Naive thymus-derived CD4-positive, alpha-beta T cell (primary cell): ENCODE measurements at regions not wholly inside any gene's neighbourhood (a gene's known extent, or its start where the extent isn't known, plus 50 kb on each side); places are given as distances from the start of the nearest gene placed in this dataset.

ENCODE experiments used
- ATAC-seq: fragments of 150-1000 bp; cut with Tn5 transposase; 2 replicates; pipeline ENCODE4 v1.10.0; 2021; ENCODE audit warnings: mild to moderate bottlenecking, moderate library complexity
- CTCF ChIA-PET: fragments of 350-600 bp; sonication (Branson Sonifier 250); formaldehyde crosslinking; loops from one replicate; lab custom pipeline; 2021; ENCODE audit warnings: antibody characterized with exemption; lab: Charles Lee
- POLR2A ChIA-PET: fragments of 350-600 bp; sonication (Branson Sonifier 250); formaldehyde crosslinking; loops from one replicate; lab custom pipeline; 2021; ENCODE audit warnings: antibody characterized with exemption, inconsistent platforms; lab: Charles Lee
- DNase-seq, 9 donors: peaks; one replicate each; pipeline versions ENCODE4 v3.0.0 to v3.0.0-alpha.2; 2020 to 2022; ENCODE audit warnings: mixed read lengths in 1 of 9
- H3K27ac ChIP-seq: one replicate; pipeline ENCODE4 v1.7.0; 2013; ENCODE audit warnings: mild to moderate bottlenecking, low read depth, low read length, moderate library complexity
- H3K27me3 ChIP-seq, 2 donors: one replicate each; pipeline ENCODE4 v1.7.0; 2013; ENCODE audit warnings: low read length in 2 of 2, mild to moderate bottlenecking in 2 of 2, moderate library complexity in 2 of 2; ENCODE audit not compliant: control insufficient read depth in 2 of 2, insufficient read depth in 2 of 2
- H3K36me3 ChIP-seq, 3 experiments: 1 replicate in 2 of 3; 2 replicates in 1 of 3; pipeline ENCODE4 v1.7.0; 2013; ENCODE audit warnings: low read length in 3 of 3, mild to moderate bottlenecking in 3 of 3, moderate library complexity in 1 of 3; ENCODE audit not compliant: insufficient read depth in 3 of 3, control insufficient read depth in 2 of 3
- H3K4me1 ChIP-seq, 2 donors: one replicate each; pipeline ENCODE4 v1.7.0; 2013; ENCODE audit warnings: low read length in 2 of 2, mild to moderate bottlenecking in 2 of 2, moderate library complexity in 1 of 2; ENCODE audit not compliant: control insufficient read depth in 2 of 2, insufficient read depth in 2 of 2
- H3K4me3 ChIP-seq: 2 replicates; pipeline ENCODE4 v1.7.0; 2013; ENCODE audit warnings: mild to moderate bottlenecking, low read length
- H3K9me3 ChIP-seq, 3 experiments: 1 replicate in 2 of 3; 2 replicates in 1 of 3; pipeline ENCODE4 v1.7.0; 2013; ENCODE audit warnings: low read length in 3 of 3; ENCODE audit not compliant: control insufficient read depth in 2 of 3
- H3K27ac Mint-ChIP-seq, 9 donors: one replicate each; pipeline ENCODE4 v1.8.0; 2020 to 2022; ENCODE audit warnings: mixed read lengths in 9 of 9, mild to moderate bottlenecking in 8 of 9, moderate library complexity in 5 of 9, inconsistent platforms in 2 of 9
- H3K27me3 Mint-ChIP-seq, 5 donors: one replicate each; pipeline ENCODE4 v1.8.0; 2021 to 2022; ENCODE audit warnings: mixed read lengths in 5 of 5, mild to moderate bottlenecking in 1 of 5
- H3K36me3 Mint-ChIP-seq, 5 donors: one replicate each; pipeline ENCODE4 v1.8.0; 2020 to 2022; ENCODE audit warnings: mixed read lengths in 5 of 5, mild to moderate bottlenecking in 3 of 5, inconsistent platforms in 1 of 5
- H3K4me1 Mint-ChIP-seq, 7 donors: one replicate each; pipeline ENCODE4 v1.8.0; 2020 to 2022; ENCODE audit warnings: mixed read lengths in 7 of 7, mild to moderate bottlenecking in 3 of 7, inconsistent platforms in 1 of 7
- H3K4me3 Mint-ChIP-seq, 10 donors: one replicate each; pipeline ENCODE4 v1.8.0; 2020 to 2022; ENCODE audit warnings: mild to moderate bottlenecking in 10 of 10, mixed read lengths in 10 of 10, moderate library complexity in 6 of 10, inconsistent platforms in 2 of 10
- H3K9me3 Mint-ChIP-seq, 11 donors: one replicate each; pipeline ENCODE4 v1.8.0; 2020 to 2022; ENCODE audit warnings: mixed read lengths in 11 of 11, mild to moderate bottlenecking in 4 of 11, inconsistent platforms in 1 of 11, moderate library complexity in 1 of 11
- intact Hi-C, 2 donors: fragments of 100-400 bp; cut with micrococcal nuclease; formaldehyde crosslinking; loops; one replicate each; pipeline ENCODE4 v1.15.1; 2023

- H3K4me1 ChIP-seq = no peaks in the 10 kb centered on the region
- Mint-ChIP-seq H3K4me1 (no peaks in the 10 kb centered on the region), H3K4me3 (no peak overlapping the region), H3K27ac (no peak overlapping the region), H3K27me3 (peaks cover 0 to 12% (median 6%) of the 10 kb centered on the region in 5 donors), H3K36me3 (no peaks in the 10 kb centered on the region), H3K9me3 (no peaks in the 10 kb centered on the region)
- H3K9me3 ChIP-seq = no peaks in the 10 kb centered on the region
- ATAC-seq = no peak
- no peak overlapping the region for H3K4me3 ChIP-seq
- no peak for DNase-seq
- no peaks in the 10 kb centered on the region for H3K27me3 ChIP-seq
- CTCF ChIA-PET = no interaction called here
- POLR2A ChIA-PET = no interaction called here
- no peak overlapping the region for H3K27ac ChIP-seq
- H3K36me3 ChIP-seq = no peaks in the 10 kb centered on the region
- intact Hi-C loops = no loop called here
Observed at GRCh38 chr6:4677751-4678065, 98.5 kb upstream of the CDYL start.

GRCh38 chr6:4677011-4677750 lies 99.0 kb upstream of the CDYL start:
- Mint-ChIP-seq H3K4me3 (no peak overlapping the region), H3K9me3 (no peaks in the 10 kb centered on the region), H3K36me3 (no peaks in the 10 kb centered on the region), H3K27ac (no peak overlapping the region), H3K27me3 (peaks cover 0 to 8% (median 6%) of the 10 kb centered on the region in 5 donors), H3K4me1 (no peaks in the 10 kb centered on the region)
- ChIA-PET CTCF (no interaction called here), POLR2A (no interaction called here)
- no peaks in the 10 kb centered on the region for H3K4me1 ChIP-seq
- intact Hi-C loops = no loop called here
- H3K36me3 ChIP-seq = no peaks in the 10 kb centered on the region
- no peak overlapping the region for H3K27ac ChIP-seq
- no peaks in the 10 kb centered on the region for H3K9me3 ChIP-seq
- H3K27me3 ChIP-seq = no peaks in the 10 kb centered on the region
- no peak overlapping the region for H3K4me3 ChIP-seq
- DNase-seq (no peak), ATAC-seq (no peak)

- Mint-ChIP-seq H3K9me3 (no peaks in the 10 kb centered on the region), H3K36me3 (no peaks in the 10 kb centered on the region), H3K27ac (no peak overlapping the region), H3K4me3 (no peak overlapping the region), H3K4me1 (no peaks in the 10 kb centered on the region), H3K27me3 (peaks cover 0 to 8% (median 5%) of the 10 kb centered on the region in 5 donors)
- CTCF ChIA-PET = no interaction called here
- ATAC-seq (no peak), DNase-seq (no peak)
- Histone ChIP-seq H3K27ac (no peak overlapping the region), H3K4me3 (no peak overlapping the region), H3K27me3 (no peaks in the 10 kb centered on the region), H3K9me3 (no peaks in the 10 kb centered on the region), H3K4me1 (no peaks in the 10 kb centered on the region), H3K36me3 (no peaks in the 10 kb centered on the region)
- POLR2A ChIA-PET = no interaction called here
- intact Hi-C loops = no loop called here
Observed at GRCh38 chr6:4676016-4676415, 100.2 kb upstream of the CDYL start.

GRCh38 chr6:4675121-4675520 lies 101.1 kb upstream of the CDYL start:
- Histone ChIP-seq H3K27me3 (no peaks in the 10 kb centered on the region), H3K27ac (no peak overlapping the region), H3K4me1 (no peaks in the 10 kb centered on the region), H3K36me3 (no peaks in the 10 kb centered on the region), H3K4me3 (no peak overlapping the region), H3K9me3 (no peaks in the 10 kb centered on the region)
- Mint-ChIP-seq H3K27me3 (peaks cover 0 to 14% (median 5%) of the 10 kb centered on the region in 5 donors), H3K4me3 (no peak overlapping the region), H3K27ac (no peak overlapping the region), H3K36me3 (no peaks in the 10 kb centered on the region), H3K4me1 (no peaks in the 10 kb centered on the region), H3K9me3 (no peaks in the 10 kb centered on the region)
- CTCF ChIA-PET = no interaction called here
- intact Hi-C loops = no loop called here
- DNase-seq (no peak), ATAC-seq (no peak)
- POLR2A ChIA-PET = no interaction called here

- no peak overlapping the region for H3K27ac ChIP-seq
Observed at GRCh38 chr6:4673861-4674260, 102.3 kb upstream of the CDYL start.

GRCh38 chr6:4672772-4673171 lies 103.4 kb upstream of the CDYL start:
- CTCF ChIA-PET = interaction anchor here (0.7 kb wide), 1 partner anchor 263 kb away, joined by 3 read pairs; no protein-coding TSS in a partner anchor
- POLR2A ChIA-PET = no interaction called here
- H3K36me3 ChIP-seq = no peaks in the 10 kb centered on the region
- no peaks in the 10 kb centered on the region for H3K4me1 ChIP-seq
- ATAC-seq (no peak), DNase-seq (no peak)
- Mint-ChIP-seq H3K36me3 (no peaks in the 10 kb centered on the region), H3K4me1 (no peaks in the 10 kb centered on the region), H3K27me3 (peaks cover 0 to 14% (median 5%) of the 10 kb centered on the region in 5 donors), H3K27ac (no peak overlapping the region), H3K9me3 (no peaks in the 10 kb centered on the region), H3K4me3 (no peak overlapping the region)
- H3K9me3 ChIP-seq = no peaks in the 10 kb centered on the region
- no peak overlapping the region for H3K27ac ChIP-seq
- no peak overlapping the region for H3K4me3 ChIP-seq
- no peaks in the 10 kb centered on the region for H3K27me3 ChIP-seq
- intact Hi-C loops = no loop called here

More at GRCh38 chr6:4673861-4674260, 102.3 kb upstream of the CDYL start:
- Histone ChIP-seq H3K9me3 (no peaks in the 10 kb centered on the region), H3K4me3 (no peak overlapping the region), H3K36me3 (no peaks in the 10 kb centered on the region), H3K4me1 (no peaks in the 10 kb centered on the region), H3K27me3 (no peaks in the 10 kb centered on the region)
- H3K4me1 Mint-ChIP-seq = no peaks in the 10 kb centered on the region
- no peak for DNase-seq
- intact Hi-C loops = no loop called here
- H3K27me3 Mint-ChIP-seq = peaks cover 0 to 14% (median 5%) of the 10 kb centered on the region in 5 donors
- H3K4me3 Mint-ChIP-seq = no peak overlapping the region
- no peaks in the 10 kb centered on the region for H3K9me3 Mint-ChIP-seq
- ChIA-PET POLR2A (no interaction called here), CTCF (no interaction called here)
- H3K27ac Mint-ChIP-seq = no peak overlapping the region
- no peak for ATAC-seq
- H3K36me3 Mint-ChIP-seq = no peaks in the 10 kb centered on the region

GRCh38 chr6:4671587-4672115 lies 104.6 kb upstream of the CDYL start:
- H3K4me1 ChIP-seq = no peaks in the 10 kb centered on the region
- no peaks in the 10 kb centered on the region for H3K9me3 ChIP-seq
- no peak overlapping the region for H3K4me3 Mint-ChIP-seq
- ChIA-PET POLR2A (no interaction called here), CTCF (no interaction called here)
- intact Hi-C loops = no loop called here
- H3K4me1 Mint-ChIP-seq = no peaks in the 10 kb centered on the region
- ATAC-seq (no peak), DNase-seq (no peak)
- H3K27ac Mint-ChIP-seq = no peak overlapping the region
- no peaks in the 10 kb centered on the region for H3K36me3 Mint-ChIP-seq
- no peak overlapping the region for H3K4me3 ChIP-seq
- H3K27me3 ChIP-seq = no peaks in the 10 kb centered on the region
- no peaks in the 10 kb centered on the region for H3K36me3 ChIP-seq
- no peaks in the 10 kb centered on the region for H3K9me3 Mint-ChIP-seq
- no peak overlapping the region for H3K27ac ChIP-seq
- H3K27me3 Mint-ChIP-seq = peaks cover 0 to 14% (median 5%) of the 10 kb centered on the region in 5 donors
